WTC11 (cell line): ENCODE measurements at regions not wholly inside any gene's neighbourhood (a gene's known extent, or its start where the extent isn't known, plus 50 kb on each side); places are given as distances from the start of the nearest gene placed in this dataset.

ENCODE experiments used
- ATAC-seq: fragments of 200-7000 bp; cut with Tn5 transposase; 2 replicates; pipeline ENCODE4 v1.10.0; 2021; ENCODE audit warnings: mild to moderate bottlenecking, moderate library complexity
- CTCF ChIA-PET: fragments of 300-600 bp; sonication (Branson Sonifier 250); formaldehyde crosslinking; loops from one replicate; lab custom pipeline; 2021; ENCODE audit warnings: antibody characterized with exemption; lab: Charles Lee
- POLR2A ChIA-PET: fragments of 350-600 bp; sonication (Branson Sonifier 250); formaldehyde crosslinking; loops from one replicate; lab custom pipeline; 2021; ENCODE audit warnings: antibody characterized with exemption; lab: Charles Lee
- DNase-seq: peaks from one replicate; pipeline ENCODE4 v3.0.0; 2021; ENCODE audit warnings: low spot score
- H3K27ac Mint-ChIP-seq: 2 replicates; pipeline ENCODE4 v1.8.0; 2021; ENCODE audit warnings: mixed read lengths
- H3K27me3 Mint-ChIP-seq: 2 replicates; pipeline ENCODE4 v1.8.0; 2021; ENCODE audit warnings: low read depth, mild to moderate bottlenecking, moderate library complexity, mixed read lengths
- H3K36me3 Mint-ChIP-seq: 2 replicates; pipeline ENCODE4 v1.8.0; 2021; ENCODE audit warnings: mixed read lengths
- H3K4me1 Mint-ChIP-seq: 2 replicates; pipeline ENCODE4 v1.8.0; 2022; ENCODE audit warnings: mixed read lengths
- H3K4me3 Mint-ChIP-seq: 2 replicates; pipeline ENCODE4 v1.8.0; 2021; ENCODE audit warnings: mild to moderate bottlenecking, moderate library complexity, mixed read lengths
- H3K9me3 Mint-ChIP-seq: 2 replicates; pipeline ENCODE4 v1.8.0; 2021; ENCODE audit warnings: mixed read lengths
- ATF2 ChIP-seq: sonication (generic); formaldehyde crosslinking; IDR thresholded peaks from 2 replicates; pipeline ENCODE4 v1.8.1; 2022; ENCODE audit warnings: low read depth, missing genetic modification reagents, borderline replicate concordance
- ATF3 ChIP-seq: sonication (generic); formaldehyde crosslinking; conservative IDR thresholded peaks from 2 replicates; pipeline ENCODE4 v1.8.1; 2022; ENCODE audit warnings: mild to moderate bottlenecking, missing genetic modification reagents
- ATF6 ChIP-seq: sonication (generic); formaldehyde crosslinking; IDR thresholded peaks from 2 replicates; pipeline ENCODE4 v1.8.1; 2023; ENCODE audit warnings: mild to moderate bottlenecking, missing genetic modification reagents
- CREM ChIP-seq: sonication (generic); formaldehyde crosslinking; IDR thresholded peaks from 2 replicates; pipeline ENCODE4 v1.8.1; 2022; ENCODE audit warnings: mild to moderate bottlenecking, missing genetic modification reagents, moderate library complexity
- EMX1 ChIP-seq: fragments of 250-450 bp; sonication (Bioruptor Pico); IDR thresholded peaks from 2 replicates; pipeline ENCODE4 v1.8.0; 2021; ENCODE audit warnings: mild to moderate bottlenecking
- ESRRA ChIP-seq: sonication (generic); formaldehyde crosslinking; IDR thresholded peaks from 2 replicates; pipeline ENCODE4 v1.8.1; 2022; ENCODE audit warnings: mild to moderate bottlenecking, missing genetic modification reagents, borderline replicate concordance
- IRF2 ChIP-seq: sonication (generic); formaldehyde crosslinking; IDR thresholded peaks from 2 replicates; pipeline ENCODE4 v1.8.0; 2022; ENCODE audit warnings: low read depth, missing genetic modification reagents, borderline replicate concordance
- JUN ChIP-seq: sonication (generic); formaldehyde crosslinking; IDR thresholded peaks from 2 replicates; pipeline ENCODE4 v1.8.0; 2023; ENCODE audit warnings: mild to moderate bottlenecking, missing genetic modification reagents
- NFE2L1 ChIP-seq: sonication (generic); formaldehyde crosslinking; IDR thresholded peaks from 2 replicates; pipeline ENCODE4 v1.8.1; 2023; ENCODE audit warnings: missing genetic modification reagents
- SMAD3 ChIP-seq: sonication (generic); formaldehyde crosslinking; IDR thresholded peaks from 2 replicates; pipeline ENCODE4 v1.8.0; 2022; ENCODE audit warnings: missing genetic modification reagents, mild to moderate bottlenecking, borderline replicate concordance
- ZBTB21 ChIP-seq: sonication (generic); formaldehyde crosslinking; IDR thresholded peaks from 2 replicates; pipeline ENCODE4 v1.8.1; 2023; ENCODE audit warnings: mild to moderate bottlenecking, missing genetic modification reagents, borderline replicate concordance
- ZNF138 ChIP-seq: sonication (generic); formaldehyde crosslinking; conservative IDR thresholded peaks from 2 replicates; pipeline ENCODE4 v1.8.1; 2022; ENCODE audit warnings: mild to moderate bottlenecking, moderate library complexity, missing genetic modification reagents
- ZNF219 ChIP-seq: sonication (generic); formaldehyde crosslinking; IDR thresholded peaks from 2 replicates; pipeline ENCODE4 v1.8.0; 2023; ENCODE audit warnings: missing genetic modification reagents, mild to moderate bottlenecking, borderline replicate concordance
- ZNF263 ChIP-seq: sonication (generic); formaldehyde crosslinking; IDR thresholded peaks from 2 replicates; pipeline ENCODE4 v1.8.1; 2022; ENCODE audit warnings: low read depth, mild to moderate bottlenecking, moderate library complexity, missing genetic modification reagents
- ZNF416 ChIP-seq: fragments of 250-450 bp; sonication (Bioruptor Pico); IDR thresholded peaks from 2 replicates; pipeline ENCODE4 v1.9.0; 2021; ENCODE audit warnings: mild to moderate bottlenecking, inconsistent platforms
- ZNF532 ChIP-seq: fragments of 250-450 bp; sonication (Bioruptor Pico); IDR thresholded peaks from 2 replicates; pipeline ENCODE4 v1.9.0; 2021; ENCODE audit warnings: mild to moderate bottlenecking, borderline replicate concordance
- TF ChIP-seq, protein P1 (sequence below): sonication (generic); formaldehyde crosslinking; IDR thresholded peaks from 2 replicates; pipeline ENCODE4 v1.8.1; 2022; ENCODE audit warnings: missing genetic modification reagents, borderline replicate concordance
- TF ChIP-seq, protein P2 (sequence below): fragments of 250-450 bp; sonication (Bioruptor Pico); IDR thresholded peaks from 2 replicates; pipeline ENCODE4 v1.9.0; 2021; ENCODE audit warnings: mild to moderate bottlenecking
- TF ChIP-seq, protein P3 (sequence below): sonication (generic); formaldehyde crosslinking; IDR thresholded peaks from 2 replicates; pipeline ENCODE4 v1.8.1; 2022; ENCODE audit warnings: mild to moderate bottlenecking, missing genetic modification reagents, moderate library complexity, borderline replicate concordance

DNA sequence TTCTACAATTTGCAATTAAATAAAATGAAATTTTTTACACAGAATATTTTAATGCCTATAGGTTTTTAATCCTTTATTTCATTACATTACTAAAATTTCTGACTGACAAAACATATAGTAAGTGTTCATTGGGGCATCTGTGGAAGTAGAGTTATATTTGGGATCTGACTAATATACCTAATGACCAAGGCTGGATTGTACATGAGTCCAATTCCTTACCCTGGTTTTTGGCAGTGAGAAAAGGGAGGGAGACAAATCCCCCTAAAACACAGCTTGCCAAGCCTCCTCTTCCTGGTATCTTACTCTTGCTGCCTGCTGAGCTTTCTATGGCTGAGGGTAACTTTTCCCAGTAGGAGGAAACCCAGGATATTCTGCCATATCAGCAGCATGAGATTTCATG is 149.4 kb upstream of the CDH20 start (continued):
- TF ChIP-seq, protein P1, sequence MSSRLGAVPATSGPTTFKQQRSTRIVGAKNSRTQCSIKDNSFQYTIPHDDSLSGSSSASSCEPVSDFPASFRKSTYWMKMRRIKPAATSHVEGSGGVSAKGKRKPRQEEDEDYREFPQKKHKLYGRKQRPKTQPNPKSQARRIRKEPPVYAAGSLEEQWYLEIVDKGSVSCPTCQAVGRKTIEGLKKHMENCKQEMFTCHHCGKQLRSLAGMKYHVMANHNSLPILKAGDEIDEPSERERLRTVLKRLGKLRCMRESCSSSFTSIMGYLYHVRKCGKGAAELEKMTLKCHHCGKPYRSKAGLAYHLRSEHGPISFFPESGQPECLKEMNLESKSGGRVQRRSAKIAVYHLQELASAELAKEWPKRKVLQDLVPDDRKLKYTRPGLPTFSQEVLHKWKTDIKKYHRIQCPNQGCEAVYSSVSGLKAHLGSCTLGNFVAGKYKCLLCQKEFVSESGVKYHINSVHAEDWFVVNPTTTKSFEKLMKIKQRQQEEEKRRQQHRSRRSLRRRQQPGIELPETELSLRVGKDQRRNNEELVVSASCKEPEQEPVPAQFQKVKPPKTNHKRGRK (CRISPR knock-in tag), result no peak
- TF ChIP-seq IRF2 (CRISPR knock-in tag) (no peak), ZNF138 (CRISPR knock-in tag) (no peak), ZBTB21 (CRISPR knock-in tag) (no peak), ZNF416 (CRISPR knock-in tag) (no peak), ESRRA (CRISPR knock-in tag) (no peak)
- TF ChIP-seq, all 79 proteins: peak for 0

- Mint-ChIP-seq H3K27ac (no peak overlapping the region), H3K4me1 (no peaks in the 10 kb centered on the region), H3K9me3 (peaks cover 6% of the 10 kb centered on the region), H3K36me3 (no peaks in the 10 kb centered on the region), H3K27me3 (no peaks in the 10 kb centered on the region), H3K4me3 (no peak overlapping the region)
- ChIA-PET POLR2A (no interaction called here), CTCF (no interaction called here)
- TF ChIP-seq ATF3 (CRISPR knock-in tag), result no peak
- TF ChIP-seq, protein P2, sequence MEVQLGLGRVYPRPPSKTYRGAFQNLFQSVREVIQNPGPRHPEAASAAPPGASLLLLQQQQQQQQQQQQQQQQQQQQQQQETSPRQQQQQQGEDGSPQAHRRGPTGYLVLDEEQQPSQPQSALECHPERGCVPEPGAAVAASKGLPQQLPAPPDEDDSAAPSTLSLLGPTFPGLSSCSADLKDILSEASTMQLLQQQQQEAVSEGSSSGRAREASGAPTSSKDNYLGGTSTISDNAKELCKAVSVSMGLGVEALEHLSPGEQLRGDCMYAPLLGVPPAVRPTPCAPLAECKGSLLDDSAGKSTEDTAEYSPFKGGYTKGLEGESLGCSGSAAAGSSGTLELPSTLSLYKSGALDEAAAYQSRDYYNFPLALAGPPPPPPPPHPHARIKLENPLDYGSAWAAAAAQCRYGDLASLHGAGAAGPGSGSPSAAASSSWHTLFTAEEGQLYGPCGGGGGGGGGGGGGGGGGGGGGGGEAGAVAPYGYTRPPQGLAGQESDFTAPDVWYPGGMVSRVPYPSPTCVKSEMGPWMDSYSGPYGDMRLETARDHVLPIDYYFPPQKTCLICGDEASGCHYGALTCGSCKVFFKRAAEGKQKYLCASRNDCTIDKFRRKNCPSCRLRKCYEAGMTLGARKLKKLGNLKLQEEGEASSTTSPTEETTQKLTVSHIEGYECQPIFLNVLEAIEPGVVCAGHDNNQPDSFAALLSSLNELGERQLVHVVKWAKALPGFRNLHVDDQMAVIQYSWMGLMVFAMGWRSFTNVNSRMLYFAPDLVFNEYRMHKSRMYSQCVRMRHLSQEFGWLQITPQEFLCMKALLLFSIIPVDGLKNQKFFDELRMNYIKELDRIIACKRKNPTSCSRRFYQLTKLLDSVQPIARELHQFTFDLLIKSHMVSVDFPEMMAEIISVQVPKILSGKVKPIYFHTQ (CRISPR knock-in tag), result no peak
- TF ChIP-seq EMX1 (CRISPR knock-in tag), result no peak
- TF ChIP-seq NFE2L1 (CRISPR knock-in tag), result no peak
- no peak for TF ChIP-seq IRF2 (CRISPR knock-in tag)
- TF ChIP-seq SMAD3, result no peak
- no peak for TF ChIP-seq ZNF532
- ATAC-seq (no peak), DNase-seq (no peak)
Observed at GRCh38 chr18:61187971-61188370, 145.3 kb upstream of the CDH20 start.

DNA sequence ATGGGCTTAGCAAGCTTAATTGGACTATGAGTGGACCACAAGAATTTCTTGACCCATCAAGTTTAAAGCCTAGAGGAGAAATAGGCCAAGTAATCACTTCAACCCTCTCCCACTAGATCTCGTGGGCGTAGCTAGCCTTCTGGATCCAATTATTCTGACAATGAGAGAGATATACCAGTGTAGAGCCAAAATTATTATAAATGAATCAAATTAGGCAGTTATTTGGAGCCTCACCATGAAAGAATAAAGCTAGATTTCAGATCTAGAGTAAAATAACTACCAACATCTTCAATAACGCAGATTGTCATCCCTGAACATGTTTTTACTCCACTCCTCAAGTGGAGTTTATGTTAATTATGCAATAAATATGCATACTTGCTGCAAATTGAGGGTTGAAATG is 143.9 kb upstream of the CDH20 start:
- POLR2A ChIA-PET, result no interaction called here
- Mint-ChIP-seq H3K9me3 (peaks cover 10% of the 10 kb centered on the region), H3K27ac (no peak overlapping the region), H3K4me3 (no peak overlapping the region), H3K27me3 (no peaks in the 10 kb centered on the region; the same call in 1 of the 2 replicates), H3K36me3 (no peaks in the 10 kb centered on the region), H3K4me1 (no peaks in the 10 kb centered on the region)
- DNase-seq, result no peak
- no peak for ATAC-seq
- CTCF ChIA-PET, result no interaction called here
- TF ChIP-seq ZNF219 (CRISPR knock-in tag) (no peak), CREM (no peak), ATF2 (CRISPR knock-in tag) (no peak), ESRRA (CRISPR knock-in tag) (no peak), JUN (CRISPR knock-in tag) (no peak), ATF6 (CRISPR knock-in tag) (no peak), ZNF263 (CRISPR knock-in tag) (no peak)
- TF ChIP-seq, protein P3, sequence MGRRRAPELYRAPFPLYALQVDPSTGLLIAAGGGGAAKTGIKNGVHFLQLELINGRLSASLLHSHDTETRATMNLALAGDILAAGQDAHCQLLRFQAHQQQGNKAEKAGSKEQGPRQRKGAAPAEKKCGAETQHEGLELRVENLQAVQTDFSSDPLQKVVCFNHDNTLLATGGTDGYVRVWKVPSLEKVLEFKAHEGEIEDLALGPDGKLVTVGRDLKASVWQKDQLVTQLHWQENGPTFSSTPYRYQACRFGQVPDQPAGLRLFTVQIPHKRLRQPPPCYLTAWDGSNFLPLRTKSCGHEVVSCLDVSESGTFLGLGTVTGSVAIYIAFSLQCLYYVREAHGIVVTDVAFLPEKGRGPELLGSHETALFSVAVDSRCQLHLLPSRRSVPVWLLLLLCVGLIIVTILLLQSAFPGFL (CRISPR knock-in tag), result no peak
